SKM-1 (cell line): ENCODE measurements at regions not wholly inside any gene's neighbourhood (a gene's known extent, or its start where the extent isn't known, plus 50 kb on each side); places are given as distances from the start of the nearest gene placed in this dataset.

Experiments
- DNase-seq: peaks from one replicate; lab custom pipeline; 2025; ENCODE audit not compliant: unreplicated experiment; lab: John Stamatoyannopoulos, UW

GRCh38 chr6:16978686-16979085 lies 123.2 kb upstream of the STMND1 start:
- DNase-seq, result no peak

DNA sequence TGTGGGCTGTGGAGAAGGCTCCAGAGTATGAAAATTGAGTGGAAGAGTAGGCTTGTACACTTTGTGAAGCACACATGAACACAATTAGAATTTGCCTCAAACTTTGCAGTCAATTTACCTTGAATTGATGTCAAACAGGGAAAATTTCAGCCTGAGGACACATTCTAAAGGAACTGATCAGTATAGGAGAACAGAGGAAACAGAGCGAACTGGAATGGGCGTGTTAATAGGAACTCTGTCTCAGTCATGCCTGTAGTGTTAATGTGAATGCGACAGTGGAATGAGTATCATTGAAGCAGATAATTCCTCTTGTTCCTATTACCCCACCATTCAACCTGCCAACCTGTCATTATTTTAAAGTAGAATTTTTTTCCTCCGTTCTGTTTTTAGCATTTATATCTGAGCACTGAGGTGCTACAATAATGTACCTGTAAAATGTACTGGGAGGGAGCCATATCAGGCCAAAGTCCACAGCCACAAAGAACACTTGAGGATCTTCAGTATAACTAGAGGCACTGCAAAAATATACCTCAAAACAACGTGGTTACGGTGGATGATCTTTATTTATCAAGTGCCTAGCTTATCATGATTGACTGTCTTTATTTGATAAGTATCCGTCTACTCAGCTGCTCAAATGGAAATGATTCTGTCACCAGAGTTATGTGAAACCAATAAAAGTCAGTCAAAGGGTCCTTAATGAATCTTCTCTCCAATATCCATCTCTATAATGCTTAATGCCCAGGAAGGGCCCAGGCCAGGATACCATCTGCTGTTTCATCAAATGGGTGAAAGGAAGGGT lies 125.3 kb upstream of the STMND1 start:
- DNase-seq, result no peak

DNA sequence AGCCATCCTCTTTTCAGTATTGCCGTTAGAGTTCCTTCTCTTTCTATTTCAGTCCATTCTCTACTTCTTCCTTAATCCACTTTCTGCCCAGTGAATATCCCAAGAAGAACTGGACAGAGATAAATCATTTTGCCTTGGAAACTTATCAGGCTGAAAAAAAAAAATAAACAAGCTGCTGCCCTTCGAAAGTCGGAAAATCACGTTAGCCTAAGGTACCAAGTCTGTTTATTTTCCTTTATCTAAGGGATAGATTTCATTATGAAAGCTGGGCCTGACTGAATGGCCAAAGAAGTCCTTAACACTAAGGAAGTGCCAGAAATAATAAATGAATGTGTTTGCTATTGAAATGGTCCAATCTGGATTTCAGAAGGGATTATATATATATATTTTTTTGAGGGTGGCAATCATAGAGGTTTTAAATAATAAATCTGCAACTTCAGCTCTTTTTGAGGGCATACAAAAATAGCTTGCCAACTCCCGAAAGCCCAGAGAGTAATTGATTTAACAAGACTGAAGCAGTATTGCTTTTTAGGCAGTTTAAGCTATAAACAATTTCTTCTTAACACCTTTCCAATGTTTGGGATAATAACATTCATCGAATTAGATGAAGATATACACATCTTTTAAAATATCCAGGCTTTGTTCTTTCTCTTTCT lies 127.0 kb upstream of the STMND1 start:
- DNase-seq, result no peak

- DNase-seq, result no peak
Observed at GRCh38 chr6:16974387-16974673, 127.5 kb upstream of the STMND1 start.

- peak; percentile 16 for DNase-seq
Observed at GRCh38 chr6:16973545-16974386, 128.1 kb upstream of the STMND1 start.

DNA sequence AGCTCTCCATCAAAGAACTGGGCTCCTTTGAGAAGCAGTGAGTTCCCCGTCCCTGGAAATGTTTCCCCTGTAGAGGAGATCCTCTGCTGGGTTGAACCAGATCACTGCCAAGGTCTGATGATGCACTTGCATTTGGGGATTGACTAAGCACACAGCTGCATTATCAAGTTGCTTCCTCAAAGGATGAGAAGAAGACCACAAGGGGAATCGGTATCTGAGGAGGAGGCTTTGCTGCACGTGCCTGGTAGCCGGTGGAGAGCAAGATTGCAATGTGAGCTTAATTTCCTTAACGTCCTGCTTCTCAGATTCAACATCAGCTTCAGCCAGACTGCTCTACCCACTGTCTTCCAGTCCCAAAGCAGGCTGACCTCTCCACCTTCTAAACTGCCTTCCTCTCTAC lies 128.8 kb upstream of the STMND1 start:
- no peak for DNase-seq

- DNase-seq, result no peak
Observed at GRCh38 chr6:16972535-16972934, 129.3 kb upstream of the STMND1 start.

- no peak for DNase-seq
Observed at GRCh38 chr6:16969699-16970655, 131.9 kb upstream of the STMND1 start.

- DNase-seq, result no peak
Observed at GRCh38 chr6:16968101-16968500, 133.7 kb upstream of the STMND1 start.

DNA sequence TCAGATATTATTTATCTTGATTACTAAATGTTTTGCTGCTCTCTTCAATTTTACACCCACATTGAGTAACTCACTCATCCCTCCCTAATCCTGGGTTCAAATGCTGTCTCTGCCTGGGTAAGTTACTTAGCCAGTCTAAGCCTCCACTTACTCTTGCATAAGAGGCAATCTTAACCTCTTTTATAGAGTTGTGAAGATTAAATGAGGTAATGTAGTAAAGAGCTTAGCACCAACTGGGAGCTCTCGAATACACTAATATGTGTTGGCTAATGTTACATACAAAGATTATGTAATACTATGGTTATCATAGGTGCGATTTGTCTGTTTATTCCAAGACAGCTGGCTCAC lies 134.4 kb upstream of the STMND1 start:
- DNase-seq, result no peak

DNA sequence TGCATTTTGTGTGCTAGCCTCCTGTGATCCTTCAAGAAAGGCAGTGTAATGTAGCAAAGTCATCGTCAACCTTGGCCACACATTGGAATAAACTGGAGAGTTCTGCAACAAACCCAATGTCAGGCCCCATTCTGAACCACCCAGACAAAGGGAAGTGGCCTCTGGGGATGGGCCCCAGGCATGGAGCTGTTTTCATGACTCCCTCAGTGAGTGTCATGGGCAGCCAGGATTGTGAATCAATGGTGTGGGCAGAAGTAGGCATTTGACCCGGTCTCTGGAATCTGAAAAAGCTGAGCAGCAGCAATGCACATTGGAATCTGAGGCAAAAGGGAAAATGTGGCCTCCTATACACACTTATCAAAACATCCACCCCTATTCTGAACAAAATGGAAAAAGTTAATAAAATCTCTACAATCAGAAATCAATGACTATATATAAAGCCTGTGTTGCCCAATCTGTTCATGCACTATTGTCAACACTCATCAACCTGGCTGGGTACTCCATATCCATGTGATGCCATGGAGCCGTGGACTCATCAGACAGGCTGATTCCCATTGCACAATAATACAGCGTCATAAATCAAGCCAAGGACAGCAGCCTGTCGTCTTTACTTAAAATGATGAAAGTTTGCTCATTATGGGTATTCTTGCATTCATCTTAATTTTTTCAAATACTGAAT lies 134.9 kb upstream of the STMND1 start:
- no peak for DNase-seq

DNA sequence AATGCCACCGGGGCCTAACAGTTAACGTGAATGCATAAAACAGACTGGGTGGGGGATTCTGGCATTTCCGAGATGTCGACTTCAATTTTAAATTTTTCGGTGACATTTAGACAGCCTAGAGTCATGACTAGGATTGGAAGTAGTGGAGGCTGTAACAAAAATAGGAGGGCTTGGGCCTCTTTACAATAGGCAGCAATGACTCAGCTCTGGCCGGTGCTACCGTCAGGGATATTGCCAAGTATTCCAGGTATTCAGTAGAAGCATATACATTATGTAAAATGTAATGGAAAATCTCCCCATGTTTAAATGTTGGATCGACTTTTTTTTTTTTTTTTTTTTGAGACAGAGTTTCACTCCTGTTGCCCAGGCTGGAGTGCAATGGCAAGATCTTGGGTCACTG lies 136.2 kb upstream of the STMND1 start:
- DNase-seq, result no peak

DNA sequence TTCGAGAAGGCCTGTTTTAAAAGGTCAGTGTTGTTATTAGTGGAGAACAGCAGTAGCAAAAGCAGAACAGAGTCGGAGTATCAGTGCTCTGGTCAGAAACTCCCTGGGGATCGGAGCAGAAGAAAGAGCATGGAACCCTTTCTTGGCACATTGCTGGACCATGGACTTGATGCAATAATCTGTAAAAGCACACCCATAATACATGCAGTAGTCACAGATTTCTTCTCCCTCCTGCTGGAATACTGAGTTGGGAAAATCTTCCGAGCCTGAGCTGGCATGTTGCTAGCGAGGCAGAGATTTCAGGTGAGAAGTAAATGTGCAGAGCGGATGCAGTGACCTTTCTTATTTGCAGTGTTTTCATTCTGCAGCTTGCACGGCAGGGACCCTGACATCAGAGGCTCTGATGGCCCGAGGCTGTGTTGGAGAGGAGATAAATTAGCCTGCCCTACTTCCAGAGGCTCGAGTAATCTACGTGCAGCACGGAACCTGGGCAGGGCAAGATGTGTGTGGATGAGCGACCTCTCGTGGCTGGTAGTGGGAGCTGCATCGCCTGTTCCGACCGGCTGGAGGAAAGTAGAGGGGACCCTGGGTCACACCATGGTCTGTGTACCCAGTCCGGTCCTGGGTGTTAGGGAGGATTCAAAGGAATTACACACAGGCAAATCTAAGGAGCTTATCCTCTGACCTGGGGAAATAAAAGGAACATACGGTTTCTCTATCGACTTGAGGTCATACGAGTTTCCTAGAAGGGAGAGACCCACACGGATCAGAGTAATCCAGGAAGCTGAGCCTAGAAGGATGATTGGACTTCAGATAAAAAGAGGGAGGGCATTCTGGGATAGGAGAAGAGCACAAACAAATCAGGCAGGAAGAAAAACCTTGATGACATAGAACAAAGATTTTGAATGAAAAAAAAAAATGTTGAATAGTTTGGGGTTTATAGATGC lies 137.0 kb upstream of the STMND1 start:
- peak; percentile 64 for DNase-seq

DNA sequence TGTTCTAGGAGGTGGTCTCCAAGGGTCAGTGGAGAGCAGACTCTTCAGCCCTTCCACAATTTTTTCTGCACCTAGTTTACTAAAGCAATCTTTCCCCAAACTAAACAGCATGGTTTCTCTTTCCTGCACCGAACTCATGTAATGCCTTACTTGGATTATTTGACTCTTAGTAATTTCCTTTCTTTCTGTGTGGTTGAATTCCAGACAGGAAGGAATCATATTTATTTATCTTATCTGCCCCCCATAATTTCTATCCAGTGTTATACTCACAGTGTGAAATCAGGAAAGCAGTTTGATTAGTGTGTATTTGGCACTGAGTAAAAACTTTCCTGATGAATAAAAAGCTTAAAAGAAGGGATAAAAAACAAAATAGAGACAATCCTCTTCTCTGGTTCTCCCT lies 140.3 kb upstream of the STMND1 start:
- DNase-seq, result no peak

- DNase-seq, result no peak
Observed at GRCh38 chr6:16959789-16960188, 142.1 kb upstream of the STMND1 start.

DNA sequence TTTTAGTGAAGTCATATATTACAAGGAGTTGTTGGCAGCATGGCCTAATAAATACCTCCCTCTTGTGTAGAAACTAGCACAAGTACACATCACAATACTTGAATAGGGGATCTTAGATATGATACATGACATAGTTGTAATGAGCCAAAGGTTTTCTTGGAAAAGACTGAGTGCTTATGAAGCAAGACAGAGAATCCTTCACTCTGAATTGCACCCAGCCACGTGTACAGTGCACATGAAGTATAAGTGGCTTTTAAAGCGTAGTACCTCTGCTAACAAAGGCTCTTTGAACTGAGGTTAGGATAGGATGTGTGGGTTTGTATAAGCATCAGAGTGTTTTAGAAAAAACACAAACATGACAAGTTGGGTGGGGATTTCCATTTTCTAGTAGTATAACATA lies 145.5 kb upstream of the STMND1 start:
- DNase-seq, result no peak

DNA sequence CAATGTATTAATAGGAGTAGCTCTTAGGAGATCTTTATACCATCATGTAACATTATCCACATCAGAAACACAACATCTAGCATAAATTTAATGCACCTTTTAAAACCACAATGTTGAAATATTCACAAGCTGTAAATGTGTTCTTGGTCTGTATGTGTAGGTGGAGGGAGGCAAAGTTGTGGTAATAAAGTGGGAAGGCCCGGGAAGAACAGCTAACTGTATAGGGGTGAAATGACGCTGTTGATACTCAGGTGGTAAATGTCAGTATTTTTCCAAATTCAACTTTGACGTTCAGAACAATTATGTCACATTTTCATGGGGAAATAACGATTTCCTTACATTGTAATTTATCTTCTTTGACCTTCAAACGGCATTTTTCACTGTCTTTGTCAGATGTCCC lies 146.0 kb upstream of the STMND1 start:
- no peak for DNase-seq

DNA sequence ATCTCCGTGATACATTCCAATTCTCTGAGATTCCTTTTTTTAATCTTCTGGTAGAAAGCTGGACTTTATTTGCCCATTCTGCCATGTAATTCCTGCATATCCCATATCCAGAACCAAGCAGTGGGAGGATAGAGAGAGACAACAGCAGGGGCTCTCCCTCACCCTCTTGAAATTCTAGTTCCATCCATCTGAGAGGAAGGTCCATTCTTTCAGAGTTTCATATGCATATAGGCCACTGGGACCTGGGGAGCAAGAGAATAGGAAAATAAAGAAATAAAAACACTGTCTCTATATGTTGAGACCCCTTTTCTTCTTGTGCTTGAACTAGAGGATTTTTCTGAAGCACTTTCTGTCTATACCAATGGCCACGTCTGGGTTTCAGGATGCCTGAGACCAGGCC lies 147.9 kb upstream of the STMND1 start:
- no peak for DNase-seq

DNA sequence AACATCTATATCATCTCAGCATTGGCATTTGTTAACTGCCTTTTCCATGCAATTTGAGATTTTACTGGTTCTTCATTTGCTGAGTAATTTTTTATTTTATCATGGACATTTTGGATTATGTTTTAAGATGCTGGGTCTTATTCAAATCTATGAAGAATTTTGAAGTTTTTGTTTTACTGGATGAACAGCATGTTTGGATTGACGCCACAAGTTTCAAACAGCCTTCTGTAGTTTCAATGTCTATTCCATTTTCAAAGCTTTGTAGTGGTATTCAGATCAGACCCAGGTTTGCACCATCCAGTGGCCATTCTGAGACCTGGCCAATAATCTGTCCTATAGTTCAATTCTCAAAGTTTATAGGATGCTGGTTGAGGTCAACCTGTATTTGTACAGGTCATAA lies 148.4 kb upstream of the STMND1 start:
- no peak for DNase-seq
